ENCODE measurements at regions not wholly inside any gene's neighbourhood (a gene's known extent, or its start where the extent isn't known, plus 50 kb on each side); places are given as distances from the start of the nearest gene placed in this dataset.

GRCh38 chr18:45121146-45121545, 440.5 kb downstream of the SETBP1 start:
- Mint-ChIP-seq H3K4me3 (no peak overlapping the region), H3K9me3 (no peaks in the 10 kb centered on the region), H3K4me1 (no peaks in the 10 kb centered on the region), H3K36me3 (ENCODE audit: low read depth) (no peaks in the 10 kb centered on the region), H3K27ac (no peak overlapping the region), H3K27me3 (ENCODE audit: insufficient read depth, low read depth, poor library complexity) (peaks cover 2% of the 10 kb centered on the region)
- Histone ChIP-seq H3K27ac (ENCODE audit: low read depth) (no peak overlapping the region), H3K4me1 (ENCODE audit: insufficient read depth) (no peaks in the 10 kb centered on the region), H3K27me3 (ENCODE audit: insufficient read depth) (no peaks in the 10 kb centered on the region), H3K4me3 (no peak overlapping the region), H3K36me3 (ENCODE audit: insufficient read depth) (no peaks in the 10 kb centered on the region), H3K9me2 (ENCODE audit: insufficient read depth) (0 out of 2 replicates have a peak, but pooled peaks cover 4% of the 10 kb centered on the region), H2AFZ (no peak overlapping the region), H3F3A (replicated peaks; ENCODE audit: low read depth) (no peaks in the 10 kb centered on the region), H3K79me2 (replicated peaks; ENCODE audit: insufficient read depth) (no peaks in the 10 kb centered on the region), H3K4me2 (no peak overlapping the region), H4K20me1 (replicated peaks; ENCODE audit: insufficient read depth) (no peaks in the 10 kb centered on the region)
- no peak for ATAC-seq
- no peak for DNase-seq (ENCODE audit: low spot score)
- TF ChIP-seq JUNB (IDR thresholded peaks at IDR 0.05; ENCODE audit: unreplicated experiment): no peak
- TF ChIP-seq EZH2phosphoT487 (IDR thresholded peaks at IDR 0.05; ENCODE audit: unreplicated experiment): no peak
- TF ChIP-seq CTCF (conservative IDR thresholded peaks at IDR 0.05; ENCODE audit: low read depth in 2 of 2): no peak
- TF ChIP-seq ETS1 (IDR thresholded peaks at IDR 0.05): no peak
- no peak for TF ChIP-seq ZNF331 (CRISPR knock-in tag; IDR thresholded peaks at IDR 0.05; ENCODE audit: low read depth)
- no peak for TF ChIP-seq NANOG (IDR thresholded peaks at IDR 0.05; ENCODE audit: borderline replicate concordance)
- TF ChIP-seq REST (IDR thresholded peaks at IDR 0.05; ENCODE audit: unreplicated experiment): no peak
- no peak for TF ChIP-seq POLR2AphosphoS5 (IDR thresholded peaks at IDR 0.05; ENCODE audit: low read depth)
- no peak for TF ChIP-seq EZH2 (IDR thresholded peaks at IDR 0.05; ENCODE audit: low read depth, unreplicated experiment)
- no peak for TF ChIP-seq CREB1 (CRISPR knock-in tag; IDR thresholded peaks at IDR 0.05; ENCODE audit: low read depth)
- no peak for TF ChIP-seq STAT1 (IDR thresholded peaks at IDR 0.05; ENCODE audit: unreplicated experiment)
- TF ChIP-seq ZNF114 (CRISPR knock-in tag; IDR thresholded peaks at IDR 0.05): no peak
- TF ChIP-seq ZNF462 (CRISPR knock-in tag; IDR thresholded peaks at IDR 0.05): no peak
